Stimulated activated CD8-positive, alpha-beta memory T cell treated with anti-CD3 and anti-CD28 coated beads, Interleukin-4, amount 100 ng/mL, for 1 hour (primary cell): ENCODE measurements at regions not wholly inside any gene's neighbourhood (a gene's known extent, or its start where the extent isn't known, plus 50 kb on each side); places are given as distances from the start of the nearest gene placed in this dataset.

Experiments used
- DNase-seq, 2 donors: peaks; one replicate each; pipeline ENCODE4 v3.0.0-alpha.2; 2020; ENCODE audit warnings: low read depth in 2 of 2, low spot score in 1 of 2

DNA sequence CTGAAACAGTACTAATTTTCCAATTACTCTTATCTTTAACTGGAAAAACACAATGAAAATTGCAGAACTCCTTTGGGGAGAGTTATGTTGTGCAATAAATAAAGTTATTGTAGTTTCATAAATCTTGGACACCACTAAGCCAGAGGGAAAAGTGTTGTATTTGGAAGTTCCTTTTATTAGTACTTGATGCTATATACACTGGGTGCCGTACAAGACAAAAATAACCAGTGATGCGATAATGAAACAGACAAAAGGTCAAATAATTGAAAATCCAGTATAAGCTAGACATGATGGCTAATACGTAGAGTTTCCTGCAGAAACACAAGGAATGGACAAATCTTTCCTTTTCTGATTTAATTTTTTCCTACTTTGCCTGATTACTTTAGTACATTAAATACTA is 541.1 kb downstream of the ETS1 start:
- no peak for DNase-seq

DNA sequence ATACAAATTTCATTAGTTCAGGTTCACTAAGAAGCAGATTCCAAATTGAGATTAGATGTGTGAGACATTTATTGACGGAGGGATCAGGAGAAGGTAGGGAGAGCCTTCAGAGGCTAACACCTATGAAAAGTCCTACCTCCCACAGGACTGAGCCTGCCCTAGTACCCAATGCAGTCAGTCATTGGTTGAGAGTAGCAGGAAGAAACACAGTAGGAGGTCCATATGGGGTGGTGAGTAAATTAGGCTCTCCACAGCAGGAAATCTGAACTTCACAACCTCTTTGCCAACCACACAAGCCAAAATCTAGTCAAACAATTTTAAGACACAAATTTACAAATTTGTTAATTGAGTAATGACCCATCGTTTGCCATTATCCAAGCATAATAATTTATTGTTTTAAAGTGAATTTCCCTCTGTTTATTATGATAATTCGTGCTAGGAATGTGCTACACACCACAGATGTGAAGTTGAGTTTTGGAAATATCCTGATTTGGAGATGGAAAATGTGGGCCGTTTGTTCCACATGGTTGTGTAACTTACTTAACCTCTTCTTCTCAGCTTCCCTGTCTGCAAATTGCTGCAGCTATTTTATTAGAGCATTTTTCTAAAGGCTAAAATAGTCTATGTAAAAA is 542.1 kb downstream of the ETS1 start:
- no peak for DNase-seq

DNA sequence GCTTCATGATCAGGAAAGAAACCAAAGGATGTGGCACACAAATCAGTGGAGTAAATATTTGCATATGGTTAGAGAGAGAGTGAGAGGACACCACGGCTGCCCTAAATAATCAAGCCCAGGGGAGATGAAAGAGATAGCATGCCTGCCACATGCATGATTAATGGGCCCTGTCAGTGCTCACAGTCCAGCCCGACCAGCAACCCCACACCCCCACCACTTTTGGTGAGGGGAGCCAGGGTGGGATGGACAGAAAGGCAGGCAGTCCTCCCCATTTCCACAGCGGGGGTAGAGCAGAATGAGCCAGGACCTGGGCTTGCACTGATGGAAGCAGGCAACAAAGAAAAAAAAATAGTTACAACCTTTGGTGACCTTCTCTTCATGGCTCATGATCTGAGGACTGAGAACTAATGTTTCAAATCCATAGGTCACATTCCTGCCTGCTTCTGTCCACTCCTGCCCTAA is 545.0 kb downstream of the ETS1 start:
- DNase-seq = no peak

DNA sequence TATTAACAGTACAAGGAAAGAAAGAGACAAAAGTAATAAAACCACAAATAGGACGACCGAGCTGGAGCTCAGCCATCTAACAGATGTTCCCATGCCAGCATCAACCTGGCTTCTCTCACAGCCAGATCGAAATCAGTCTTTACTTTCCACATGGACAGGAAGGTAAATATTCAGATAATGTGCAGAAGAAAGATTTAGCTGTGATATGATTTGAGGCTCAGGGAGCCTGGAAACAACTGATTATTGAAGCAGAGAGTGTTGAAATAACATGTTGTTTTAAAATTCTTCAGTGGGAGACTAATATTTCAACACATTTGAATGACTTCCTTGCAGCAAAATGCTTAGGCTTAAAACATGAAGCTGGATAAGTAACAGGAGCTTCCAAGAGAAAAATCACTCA is 546.8 kb downstream of the ETS1 start:
- no peak for DNase-seq

DNA sequence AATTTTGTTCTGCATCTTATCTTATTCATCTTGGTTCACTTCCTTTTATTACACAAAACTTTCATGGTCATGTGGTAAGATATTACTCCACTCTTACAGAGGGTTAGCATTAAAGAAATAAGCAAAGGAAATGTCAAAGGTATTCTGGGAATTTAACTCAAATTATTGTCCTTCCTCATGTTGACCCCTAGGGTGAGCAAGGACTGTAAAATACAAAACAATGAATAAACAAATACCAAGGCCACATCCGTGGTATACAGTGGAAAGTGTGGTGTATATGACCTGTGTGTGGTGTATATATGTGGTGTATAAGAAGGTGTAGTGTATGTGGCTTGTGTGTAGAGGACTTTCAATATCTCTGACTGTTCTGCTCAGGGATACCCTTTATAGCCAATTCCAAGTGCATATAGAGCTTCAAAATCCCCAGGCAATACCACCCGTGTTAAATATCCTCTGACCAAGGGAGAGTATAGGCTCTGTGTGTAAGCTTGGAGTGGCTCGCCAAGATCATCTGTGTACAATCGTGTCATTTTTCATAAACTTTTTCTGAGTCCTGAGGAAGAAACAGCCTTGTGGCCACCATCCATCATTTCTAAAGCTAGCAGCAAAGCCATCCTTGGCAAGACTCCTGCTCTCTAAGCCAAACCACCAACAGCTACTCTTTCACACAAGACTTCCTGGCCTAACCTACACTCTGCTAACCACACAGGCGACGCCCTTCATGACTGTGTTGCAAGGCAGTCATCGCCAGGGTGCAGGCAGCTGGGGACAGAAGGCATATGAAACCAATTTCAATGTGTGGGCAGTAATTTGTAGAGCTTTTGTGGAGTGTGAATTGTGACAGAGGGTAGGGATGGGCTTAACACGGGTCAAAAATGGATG is 548.0 kb downstream of the ETS1 start:
- DNase-seq = peak; percentile 42

DNA sequence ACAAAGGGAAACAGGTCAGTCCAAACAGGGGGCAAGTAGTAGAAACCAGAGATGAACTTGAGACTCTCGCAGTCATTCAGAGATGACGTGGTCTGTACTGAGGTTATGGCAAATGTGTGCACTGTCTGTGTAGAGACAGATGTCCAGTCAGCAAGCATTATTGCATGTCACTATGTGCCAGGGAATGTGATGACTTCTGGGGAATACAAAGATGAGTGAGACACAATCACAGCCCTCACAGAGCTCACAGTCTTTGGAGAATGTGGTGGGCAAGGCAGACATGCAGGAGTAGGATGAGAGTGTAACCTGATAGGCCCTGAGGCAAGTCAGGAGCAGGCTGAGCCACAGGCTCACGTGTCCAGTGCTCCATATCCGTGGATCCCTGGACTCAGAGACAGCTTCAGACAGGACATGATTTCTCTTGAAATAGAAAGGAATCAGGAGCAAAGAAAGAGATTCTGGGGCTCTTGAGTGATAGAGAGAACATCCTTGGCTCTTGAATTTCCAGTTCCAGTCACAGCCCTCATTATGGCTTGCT is 550.7 kb downstream of the ETS1 start:
- DNase-seq = no peak

DNA sequence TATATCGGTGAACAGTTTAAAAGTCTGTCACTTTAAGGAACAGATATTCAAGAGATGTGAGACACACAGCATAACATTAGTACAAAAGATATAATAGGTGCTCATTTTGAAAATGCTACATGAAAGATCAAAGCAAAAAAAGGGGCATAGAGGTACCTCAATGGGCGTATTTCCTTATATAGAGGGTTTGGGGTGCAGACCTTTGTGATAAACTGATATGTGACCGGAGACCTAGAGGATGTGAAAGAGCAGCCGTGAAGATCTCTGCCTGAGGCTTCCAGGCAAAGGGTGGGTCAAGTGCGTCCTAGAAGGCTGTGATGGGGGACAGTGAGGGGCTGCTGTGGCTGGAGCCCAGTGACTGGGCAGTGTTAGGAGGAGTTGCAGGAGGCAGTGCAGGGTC is 551.4 kb downstream of the ETS1 start:
- no peak for DNase-seq

DNA sequence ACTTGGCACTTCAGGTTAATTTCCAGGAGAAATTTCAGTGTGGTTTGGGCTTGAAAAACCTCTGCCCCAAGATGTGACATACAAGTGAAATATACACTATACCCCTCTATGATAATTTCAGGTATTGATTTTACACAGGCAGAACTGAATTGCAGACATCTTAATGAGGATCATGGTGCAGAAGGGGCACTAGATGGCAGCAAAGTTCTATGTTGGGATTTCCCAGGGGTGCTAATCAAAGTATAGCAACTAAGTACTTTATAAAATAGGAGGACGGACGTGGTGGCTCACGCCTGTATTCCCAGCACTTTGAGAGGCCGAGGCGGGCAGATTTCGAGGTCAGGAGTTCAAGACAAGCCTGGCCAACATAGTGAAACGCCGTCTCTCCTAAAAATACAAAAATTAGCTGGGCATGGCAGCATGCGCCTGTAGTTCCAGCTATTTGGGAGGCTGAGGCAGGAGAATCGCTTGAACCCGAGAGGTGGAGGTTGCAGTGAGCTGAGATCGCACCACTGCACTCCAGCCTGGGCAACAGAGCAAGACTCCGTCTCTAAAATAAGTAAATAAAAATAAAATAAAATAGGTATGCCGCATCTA is 555.7 kb downstream of the ETS1 start:
- DNase-seq = peak in 1 of 2 donors; percentile 51

DNA sequence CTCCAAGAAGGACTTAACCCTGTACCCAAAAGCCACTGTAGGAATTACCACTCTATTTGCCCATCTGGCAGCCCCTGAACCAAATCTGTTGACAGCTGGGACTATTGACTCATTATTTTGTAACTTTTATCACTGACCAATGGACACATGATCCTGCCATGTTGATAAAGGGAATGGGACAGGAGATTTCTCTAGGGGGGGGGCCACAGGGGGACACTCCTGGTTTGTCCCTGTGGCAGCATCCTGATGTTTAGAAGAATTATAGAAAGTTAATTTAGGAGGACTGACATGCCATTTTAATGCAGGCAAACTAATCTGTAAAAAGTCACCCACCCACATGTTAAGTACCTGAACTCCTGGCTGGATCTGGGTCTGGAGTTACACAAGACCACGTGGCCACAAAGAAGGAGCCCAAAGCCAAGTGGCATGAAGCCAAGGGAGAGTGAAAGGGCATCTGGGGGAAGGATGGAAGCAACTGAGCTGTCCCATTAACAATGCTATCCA is 558.1 kb downstream of the ETS1 start:
- DNase-seq = no peak

DNA sequence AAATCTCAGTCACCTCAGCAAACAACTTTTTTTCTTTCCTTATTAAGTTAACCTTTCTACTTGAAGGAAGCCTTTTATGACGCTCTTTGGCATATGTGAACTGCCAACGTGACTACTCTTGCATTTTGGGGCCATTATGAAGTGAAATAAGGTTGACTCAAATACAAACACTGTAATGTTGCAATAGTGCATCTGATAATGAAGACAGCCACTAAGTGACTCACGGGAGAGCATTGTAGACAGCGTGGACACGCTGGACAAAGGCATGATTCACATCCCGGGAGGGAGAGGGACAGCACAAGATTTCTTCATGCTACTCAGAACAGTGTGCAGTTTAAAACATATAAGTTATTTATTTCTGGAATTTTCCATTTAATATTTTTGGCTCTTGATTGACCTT is 560.8 kb downstream of the ETS1 start:
- no peak for DNase-seq

DNA sequence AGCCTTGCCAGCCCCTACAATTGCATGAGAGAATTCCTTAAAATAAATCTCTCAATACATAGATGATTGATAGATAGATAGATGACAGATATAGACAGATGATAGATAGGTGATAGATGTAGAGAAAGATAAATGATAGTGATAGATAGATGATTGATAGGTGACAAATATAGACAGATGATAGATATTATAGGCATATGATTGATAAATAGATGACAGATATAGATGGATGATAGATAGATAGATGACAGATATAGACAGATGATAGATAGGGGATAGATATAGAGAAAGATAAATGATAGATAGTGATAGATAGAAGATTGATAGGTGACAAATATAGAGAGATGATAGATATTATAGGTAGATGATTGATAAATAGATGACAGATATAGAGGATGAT is 564.6 kb downstream of the ETS1 start:
- no peak for DNase-seq

DNA sequence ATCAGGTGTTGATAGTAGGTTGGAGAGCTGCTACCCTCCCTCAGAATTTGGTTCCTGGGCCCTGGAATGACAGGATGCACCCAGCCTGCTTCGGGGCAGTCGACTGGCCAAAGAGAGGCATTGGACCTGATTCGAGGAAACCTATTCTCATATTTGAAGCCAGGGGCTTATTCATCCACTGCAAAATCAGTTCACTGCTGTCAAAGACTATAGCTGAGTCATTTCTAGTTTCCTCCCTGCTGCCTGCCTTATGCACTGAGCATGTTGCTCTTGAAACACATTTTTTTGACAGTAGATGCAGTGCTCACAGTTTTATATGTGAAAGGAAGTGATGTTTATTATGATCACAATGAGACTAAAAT is 565.4 kb downstream of the ETS1 start:
- no peak for DNase-seq

DNA sequence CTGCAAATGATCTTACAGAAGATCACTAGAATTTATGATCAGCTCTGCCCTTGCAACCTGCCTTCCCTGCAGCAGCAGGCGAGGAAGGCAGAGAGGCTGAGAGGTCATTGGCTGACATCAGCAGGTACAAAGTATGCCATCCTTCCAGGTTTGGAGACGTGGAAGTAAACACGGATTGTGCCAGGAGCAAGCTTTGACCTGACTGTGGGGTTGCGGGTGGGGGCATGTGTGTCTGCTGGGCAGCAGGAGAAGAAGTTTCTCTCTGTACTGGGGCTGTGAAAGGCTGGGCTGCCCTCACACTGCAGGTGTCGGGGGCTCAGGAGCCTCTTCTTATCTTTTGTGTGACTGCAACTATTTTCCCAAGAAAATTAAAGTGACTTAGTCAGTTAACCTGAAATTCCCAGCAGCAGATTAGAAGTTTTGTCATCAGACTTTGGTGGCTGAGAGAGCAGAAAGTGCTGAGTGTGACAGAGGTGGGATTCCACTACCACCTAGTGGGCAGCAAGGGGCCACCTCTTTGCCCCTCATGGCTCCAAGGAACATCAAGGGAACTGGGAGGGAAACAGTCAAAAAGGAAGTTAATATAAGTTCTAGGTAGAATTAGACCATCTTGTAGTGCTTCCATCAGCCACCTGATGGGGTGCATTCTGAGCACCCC is 565.9 kb downstream of the ETS1 start:
- no peak for DNase-seq

DNA sequence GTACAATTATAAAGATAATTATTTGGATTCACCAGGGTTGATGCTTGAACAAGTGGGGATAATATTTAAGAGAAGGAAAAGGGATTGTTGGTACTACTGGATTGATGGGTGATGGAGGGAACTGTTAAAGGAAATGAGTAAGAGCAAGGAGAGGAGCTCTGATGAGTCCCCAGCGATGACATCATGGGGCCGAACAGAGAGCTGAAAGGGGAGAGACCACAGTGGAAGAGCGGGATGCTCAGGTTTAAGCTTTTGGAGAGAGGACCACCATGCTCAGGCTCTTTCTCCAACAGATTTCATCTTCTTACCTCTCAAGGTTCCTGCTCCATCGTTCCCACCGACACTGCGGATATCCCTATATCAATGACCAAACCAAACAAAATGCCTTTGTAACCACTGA is 568.7 kb downstream of the ETS1 start:
- DNase-seq = no peak

DNA sequence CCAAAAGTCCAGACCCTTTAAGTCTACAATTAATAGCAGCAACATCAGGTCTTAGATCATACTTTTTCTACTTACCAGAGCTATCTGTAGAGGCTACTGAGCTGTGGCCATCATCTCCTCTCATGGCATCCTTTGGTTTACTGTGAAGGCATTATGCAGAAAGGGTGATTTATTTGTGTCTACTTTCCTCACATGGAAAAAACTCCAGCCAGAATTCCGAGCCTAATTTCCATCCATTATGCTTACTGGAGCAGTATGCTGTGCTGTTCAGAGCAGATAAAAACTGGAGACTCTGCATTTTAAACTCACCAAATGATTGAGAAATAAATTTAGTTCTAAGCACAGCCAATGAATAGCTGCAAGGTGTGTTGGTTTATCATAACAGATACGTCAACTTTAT is 581.8 kb downstream of the ETS1 start:
- no peak for DNase-seq

DNA sequence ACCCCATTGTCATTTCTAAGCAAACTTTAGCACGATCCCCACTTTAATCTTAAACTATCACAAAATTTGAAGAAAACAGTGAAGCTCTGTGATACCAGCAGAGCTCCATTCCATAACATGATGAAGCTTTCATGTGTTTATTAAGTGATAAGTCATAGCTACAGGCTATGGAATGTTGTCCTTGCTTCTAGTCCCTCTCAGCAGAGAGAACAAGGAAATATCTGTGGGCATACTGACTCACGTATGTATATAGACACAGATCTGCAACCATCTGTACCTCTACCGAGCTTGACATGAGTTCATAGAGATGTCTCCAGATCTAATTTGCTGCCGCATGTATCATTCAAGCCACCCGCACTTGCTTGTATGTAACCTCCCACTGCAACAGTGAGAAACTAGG is 588.9 kb downstream of the ETS1 start:
- no peak for DNase-seq

DNA sequence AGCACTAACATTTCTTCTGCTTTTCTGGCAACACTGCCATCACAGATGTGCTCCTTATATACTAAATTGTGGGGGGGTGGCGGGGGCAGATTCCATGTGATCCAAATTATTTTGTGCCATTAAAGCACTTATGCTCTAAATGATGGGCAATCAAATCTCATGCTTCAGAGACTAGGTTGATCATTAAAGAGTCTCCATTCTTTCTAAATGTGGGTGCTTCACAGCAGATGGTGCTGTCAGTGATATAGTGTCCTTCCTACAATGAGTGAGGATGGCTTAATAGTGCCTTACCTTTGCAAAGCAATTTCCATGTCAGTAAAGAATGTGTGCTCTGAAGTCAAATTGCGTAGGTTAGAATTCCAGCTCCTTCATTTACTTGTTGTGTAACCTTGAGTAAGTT is 589.8 kb downstream of the ETS1 start:
- DNase-seq = no peak

DNA sequence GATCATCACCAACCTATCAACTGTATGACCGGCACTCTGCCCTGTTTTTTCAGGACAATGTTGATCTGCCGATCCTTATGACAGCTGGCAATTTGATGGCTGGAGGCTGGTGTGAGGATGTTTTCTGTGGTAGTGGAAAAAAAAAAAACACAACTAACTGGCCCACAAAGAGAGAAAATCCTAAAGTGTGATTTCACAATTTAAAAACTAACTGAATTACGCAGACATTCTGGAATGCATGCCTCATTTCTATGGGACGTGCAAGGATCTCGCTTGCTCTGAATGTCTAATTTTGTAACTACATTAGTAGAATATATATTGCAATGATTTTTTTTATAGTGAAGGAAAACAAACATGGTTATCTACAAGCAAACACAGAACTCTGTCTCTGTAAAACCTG is 590.5 kb downstream of the ETS1 start:
- DNase-seq = no peak

DNA sequence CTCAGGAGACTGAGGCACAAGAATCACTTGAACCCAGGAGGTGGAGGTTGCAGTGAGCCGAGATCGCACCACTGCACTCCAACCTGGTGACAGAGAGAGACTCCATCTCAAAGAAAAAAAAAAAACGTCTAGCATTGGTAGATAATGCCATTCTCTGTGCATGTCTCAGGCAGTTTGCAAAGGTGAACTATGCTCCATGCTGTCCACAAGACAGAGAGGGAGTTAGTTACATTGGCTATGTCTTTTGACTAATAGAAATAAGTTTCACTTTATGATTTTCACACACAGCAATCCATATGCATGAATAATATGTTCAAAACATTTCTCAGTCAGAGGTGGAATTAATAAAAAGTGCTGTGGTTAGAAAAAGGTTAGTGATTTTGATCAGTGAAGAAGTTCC is 591.4 kb downstream of the ETS1 start:
- no peak for DNase-seq

DNA sequence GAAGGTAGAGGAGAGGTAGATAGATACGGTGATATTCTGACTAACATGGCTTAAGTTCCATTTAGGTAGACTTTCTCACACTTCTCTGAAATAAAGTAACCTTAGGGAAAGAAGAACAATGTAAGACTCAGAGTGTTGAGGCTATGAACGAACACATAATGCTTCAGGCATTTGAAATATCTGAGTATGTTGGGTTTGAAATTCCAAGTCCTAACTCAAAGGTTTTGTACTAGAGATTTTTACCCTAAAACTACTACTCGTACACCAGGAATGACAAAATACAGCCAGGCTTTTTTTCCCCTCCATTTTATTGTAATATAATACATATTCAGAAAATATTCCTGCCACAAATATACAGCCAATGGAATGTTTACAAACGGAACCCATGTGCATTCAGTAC is 592.6 kb downstream of the ETS1 start:
- no peak for DNase-seq

DNA sequence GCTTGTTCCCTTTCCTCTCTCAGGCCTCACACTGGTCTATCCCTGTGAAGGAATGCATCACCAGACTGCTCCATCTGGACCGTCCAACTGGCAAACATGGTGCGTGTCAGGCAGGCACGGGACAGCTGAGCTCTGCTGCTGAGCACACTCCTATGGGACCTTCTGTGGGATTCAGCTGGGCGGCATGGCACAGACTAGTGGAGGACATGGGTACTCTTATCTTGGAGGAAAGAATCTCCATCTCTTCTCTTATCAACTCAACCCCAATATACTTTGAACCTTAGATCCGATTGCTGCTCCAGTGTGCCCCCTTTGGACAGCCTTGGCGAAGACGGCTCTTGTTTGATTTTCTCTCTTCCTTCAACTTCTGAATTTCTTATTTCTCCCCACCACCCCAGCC is 593.6 kb downstream of the ETS1 start:
- no peak for DNase-seq
